HEK293 (cell line): ENCODE measurements at regions not wholly inside any gene's neighbourhood (a gene's known extent, or its start where the extent isn't known, plus 50 kb on each side); places are given as distances from the start of the nearest gene placed in this dataset.

Experiments used
- CTCF ChIP-seq: fragments of 450-650 bp; formaldehyde crosslinking; IDR thresholded peaks from 2 replicates; pipeline ENCODE4 v1.5.1; 2016; ENCODE audit warnings: missing biosample characterization, missing genetic modification characterization
- PBX3 ChIP-seq: sonication (generic); formaldehyde crosslinking; IDR thresholded peaks from 2 replicates; pipeline ENCODE4 v1.8.1; 2022; ENCODE audit warnings: mild to moderate bottlenecking, moderate library complexity, missing genetic modification reagents
- SCRT1 ChIP-seq: fragments of 450-650 bp; formaldehyde crosslinking; IDR thresholded peaks from 2 replicates; pipeline ENCODE4 v1.5.1; 2016; ENCODE audit warnings: missing biosample characterization, missing genetic modification characterization, borderline replicate concordance
- SP2 ChIP-seq: fragments of 450-650 bp; formaldehyde crosslinking; IDR thresholded peaks from 2 replicates; pipeline ENCODE4 v1.5.1; 2016; ENCODE audit warnings: missing biosample characterization, missing genetic modification characterization
- ZFP3 ChIP-seq: fragments of 450-650 bp; formaldehyde crosslinking; IDR thresholded peaks from 2 replicates; pipeline ENCODE4 v1.5.1; 2016; ENCODE audit warnings: low read depth, missing biosample characterization, missing genetic modification characterization
- ZNF138 ChIP-seq: fragments of 450-650 bp; formaldehyde crosslinking; IDR thresholded peaks from 2 replicates; pipeline ENCODE4 v1.5.1; 2016; ENCODE audit warnings: missing biosample characterization, missing genetic modification characterization, borderline replicate concordance
- ZNF146 ChIP-seq: fragments of 450-650 bp; formaldehyde crosslinking; IDR thresholded peaks from 2 replicates; pipeline ENCODE4 v1.5.1; 2016; ENCODE audit warnings: missing biosample characterization, missing genetic modification characterization
- ZNF16 ChIP-seq: fragments of 450-650 bp; formaldehyde crosslinking; IDR thresholded peaks from 2 replicates; pipeline ENCODE4 v1.5.1; 2016; ENCODE audit warnings: low read depth, missing biosample characterization, missing genetic modification characterization
- ZNF473 ChIP-seq: fragments of 450-650 bp; formaldehyde crosslinking; IDR thresholded peaks from 2 replicates; pipeline ENCODE4 v1.5.1; 2017; ENCODE audit warnings: missing biosample characterization, missing genetic modification characterization

GRCh38 chrX:87017210-87017609 is 500.4 kb upstream of the KLHL4 start:
- TF ChIP-seq CTCF (tag by site-specific recombination) (no peak), SP2 (tag by site-specific recombination) (no peak), ZFP3 (tag by site-specific recombination) (no peak), ZNF16 (tag by site-specific recombination) (no peak), SCRT1 (no peak), ZNF138 (tag by site-specific recombination) (no peak), PBX3 (CRISPR knock-in tag) (no peak), ZNF146 (tag by site-specific recombination) (no peak), ZNF473 (no peak)
